GM12891 (cell line): ENCODE measurements at regions not wholly inside any gene's neighbourhood (a gene's known extent, or its start where the extent isn't known, plus 50 kb on each side); places are given as distances from the start of the nearest gene placed in this dataset.
"Not testable (repeated sequence)": the region's sequence is repeated elsewhere in the genome, so short reads cannot be mapped to it uniquely, and the experiment has no call there.

Experiments used
- DNase-seq: peaks from one replicate; pipeline ENCODE4 v3.0.0; 2011; ENCODE audit warnings: low spot score; ENCODE audit not compliant: insufficient read length
- FAIRE-seq: peaks from 2 replicates; lab custom pipeline; 2011; peaks lifted over from hg19 to GRCh38; lab: Jason Lieb, UNC
- PAX5 ChIP-seq: IDR thresholded peaks from 2 replicates; pipeline ENCODE4 v1.6.1; 2011; ENCODE audit warnings: low read length, moderate library complexity, mild to moderate bottlenecking; ENCODE audit not compliant: insufficient read depth, severe bottlenecking
- POLR2A ChIP-seq: IDR thresholded peaks from 2 replicates; pipeline ENCODE4 v1.6.1; 2011; ENCODE audit warnings: low read depth, low read length, control low read depth
- POLR2AphosphoS5 ChIP-seq: IDR thresholded peaks from 2 replicates; pipeline ENCODE4 v1.6.1; 2011; ENCODE audit warnings: low read depth, low read length, control low read depth
- POU2F2 ChIP-seq: IDR thresholded peaks from 2 replicates; pipeline ENCODE4 v1.6.1; 2011; ENCODE audit warnings: low read depth, mild to moderate bottlenecking, control low read depth, low read length, moderate library complexity
- SPI1 ChIP-seq: IDR thresholded peaks from 2 replicates; pipeline ENCODE4 v1.6.1; 2011; ENCODE audit warnings: low read depth, low read length, control low read depth
- TAF1 ChIP-seq: IDR thresholded peaks from 2 replicates; pipeline ENCODE4 v1.6.1; 2011; ENCODE audit warnings: low read depth, low read length, control low read depth

- FAIRE-seq = no peak
Measured at GRCh38 chr15:79721256-79721655, 175.6 kb downstream of the MTHFS start.

GRCh38 chr15:79724312-79724711, 172.5 kb downstream of the MTHFS start:
- TF ChIP-seq TAF1 (no peak), PAX5 (no peak), POU2F2 (no peak), POLR2A (no peak), SPI1 (no peak), POLR2AphosphoS5 (no peak)
- no peak for FAIRE-seq
- DNase-seq = no peak

More at GRCh38 chr15:79721256-79721655, 175.6 kb downstream of the MTHFS start:
- DNase-seq = no peak
- TF ChIP-seq POU2F2 (no peak), POLR2AphosphoS5 (no peak), PAX5 (no peak), POLR2A (no peak), TAF1 (no peak), SPI1 (no peak)

GRCh38 chr15:79724804-79725203, 172.0 kb downstream of the MTHFS start:
- no peak for FAIRE-seq
- TF ChIP-seq SPI1 = peak; percentile 77
- no peak for TF ChIP-seq PAX5

GRCh38 chr15:79728867-79729266, 167.9 kb downstream of the MTHFS start:
- TF ChIP-seq SPI1 (no peak), POLR2AphosphoS5 (no peak), TAF1 (no peak), POU2F2 (no peak), POLR2A (no peak), PAX5 (no peak)
- FAIRE-seq (no peak), DNase-seq (no peak)

More at GRCh38 chr15:79724804-79725203, 172.0 kb downstream of the MTHFS start:
- DNase-seq = no peak

- TF ChIP-seq SPI1 (no peak), TAF1 (no peak), POLR2AphosphoS5 (no peak), PAX5 (no peak), POU2F2 (no peak), POLR2A (no peak)
- DNase-seq (no peak), FAIRE-seq (no peak)
Measured at GRCh38 chr15:79736435-79737000, 160.3 kb downstream of the MTHFS start.

- no peak for DNase-seq
- no peak for FAIRE-seq
- TF ChIP-seq POU2F2 = no peak
- no peak for TF ChIP-seq PAX5
- TF ChIP-seq POLR2A = no peak
- TF ChIP-seq POLR2AphosphoS5 = no peak
- TF ChIP-seq SPI1 = no peak
- TF ChIP-seq TAF1 = no peak
Measured at GRCh38 chr15:79738143-79738542, 158.7 kb downstream of the MTHFS start.

- DNase-seq (no peak), FAIRE-seq (no peak)
- TF ChIP-seq POLR2AphosphoS5 = no peak
- no peak for TF ChIP-seq SPI1
Measured at GRCh38 chr15:79740561-79740960, 156.3 kb downstream of the MTHFS start.

- TF ChIP-seq POU2F2 = no peak
- no peak for TF ChIP-seq SPI1
- TF ChIP-seq PAX5 = no peak
- TF ChIP-seq POLR2AphosphoS5 = no peak
- TF ChIP-seq POLR2A = no peak
- no peak for TF ChIP-seq TAF1
- FAIRE-seq (no peak), DNase-seq (no peak)
Measured at GRCh38 chr15:79743032-79743431, 153.8 kb downstream of the MTHFS start.

- DNase-seq, FAIRE-seq: not testable (repeated sequence)
Measured at GRCh38 chr15:79744485-79744884, 152.3 kb downstream of the MTHFS start.

- TF ChIP-seq SPI1 = no peak
- TF ChIP-seq POU2F2 = no peak
- no peak for TF ChIP-seq POLR2AphosphoS5
- TF ChIP-seq PAX5 = no peak
- TF ChIP-seq POLR2A = no peak
- FAIRE-seq (no peak), DNase-seq (no peak)
Measured at GRCh38 chr15:79756365-79756764, 140.4 kb downstream of the MTHFS start.

- TF ChIP-seq PAX5 = no peak
- TF ChIP-seq POU2F2 = no peak
- TF ChIP-seq SPI1 = no peak
- TF ChIP-seq TAF1 = no peak
- no peak for TF ChIP-seq POLR2A
- no peak for TF ChIP-seq POLR2AphosphoS5
- DNase-seq = no peak
- FAIRE-seq = no peak
Measured at GRCh38 chr15:79765081-79765480, 131.7 kb downstream of the MTHFS start.
